ENCODE measurements at regions not wholly inside any gene's neighbourhood (a gene's known extent, or its start where the extent isn't known, plus 50 kb on each side); places are given as distances from the start of the nearest gene placed in this dataset.

DNA sequence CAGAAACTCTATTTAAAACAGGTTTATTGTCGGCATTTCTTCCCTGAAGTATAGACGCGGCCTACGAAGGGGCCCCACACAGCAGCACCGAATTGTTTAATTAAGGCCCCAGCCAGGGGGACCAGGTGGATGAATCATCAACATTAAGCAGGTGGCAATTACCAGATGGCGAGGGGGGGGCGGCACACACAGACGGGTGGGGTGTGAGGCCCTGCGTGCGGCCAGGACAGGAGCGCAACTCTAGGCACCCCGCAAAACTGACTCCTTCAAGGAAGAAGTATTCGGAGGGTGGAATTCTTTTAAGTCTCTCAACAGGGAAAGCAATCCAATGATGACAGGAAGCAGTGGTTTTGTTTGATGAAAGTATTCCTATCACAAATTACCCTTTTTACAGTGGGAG, 830.4 kb downstream of the GALR1 start:
- TF ChIP-seq, protein P1, sequence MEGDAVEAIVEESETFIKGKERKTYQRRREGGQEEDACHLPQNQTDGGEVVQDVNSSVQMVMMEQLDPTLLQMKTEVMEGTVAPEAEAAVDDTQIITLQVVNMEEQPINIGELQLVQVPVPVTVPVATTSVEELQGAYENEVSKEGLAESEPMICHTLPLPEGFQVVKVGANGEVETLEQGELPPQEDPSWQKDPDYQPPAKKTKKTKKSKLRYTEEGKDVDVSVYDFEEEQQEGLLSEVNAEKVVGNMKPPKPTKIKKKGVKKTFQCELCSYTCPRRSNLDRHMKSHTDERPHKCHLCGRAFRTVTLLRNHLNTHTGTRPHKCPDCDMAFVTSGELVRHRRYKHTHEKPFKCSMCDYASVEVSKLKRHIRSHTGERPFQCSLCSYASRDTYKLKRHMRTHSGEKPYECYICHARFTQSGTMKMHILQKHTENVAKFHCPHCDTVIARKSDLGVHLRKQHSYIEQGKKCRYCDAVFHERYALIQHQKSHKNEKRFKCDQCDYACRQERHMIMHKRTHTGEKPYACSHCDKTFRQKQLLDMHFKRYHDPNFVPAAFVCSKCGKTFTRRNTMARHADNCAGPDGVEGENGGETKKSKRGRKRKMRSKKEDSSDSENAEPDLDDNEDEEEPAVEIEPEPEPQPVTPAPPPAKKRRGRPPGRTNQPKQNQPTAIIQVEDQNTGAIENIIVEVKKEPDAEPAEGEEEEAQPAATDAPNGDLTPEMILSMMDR (conservative IDR thresholded peaks at IDR 0.05 in 1 of 2, IDR thresholded peaks at IDR 0.05 in 1 of 2; ENCODE audit: low read depth in 1 of 2, low read length in 2 of 2): no peak
- TF ChIP-seq EZH2 (IDR thresholded peaks at IDR 0.05; ENCODE audit: low read length, missing control alignments): no peak
- no peak overlapping the region for H3K9ac ChIP-seq (ENCODE audit: insufficient read depth, low read length)
- no peak for DNase-seq (ENCODE audit: low read depth in 2 of 2)
- H4K20me1 ChIP-seq (ENCODE audit: control insufficient read depth, extremely low read depth, insufficient read depth, low read length): no peaks in the 10 kb centered on the region
- H2AFZ ChIP-seq (ENCODE audit: low read length): no peak overlapping the region
- no peaks in the 10 kb centered on the region for H3K9me3 ChIP-seq (ENCODE audit: control insufficient read depth, insufficient read depth, low read depth, low read length)
- no peak overlapping the region for H3K4me2 ChIP-seq (ENCODE audit: extremely low read depth, insufficient read depth, low read length)
- no peaks in the 10 kb centered on the region for H3K27me3 ChIP-seq (ENCODE audit: control insufficient read depth, insufficient read depth, low read length)
- no peak overlapping the region for H3K4me3 ChIP-seq (replicated peaks in 1 of 4; ENCODE audit: control extremely low read depth in 1 of 4, insufficient read depth in 1 of 4, low read depth in 3 of 4, low read length in 4 of 4)
- no peaks in the 10 kb centered on the region for H3K79me2 ChIP-seq (ENCODE audit: control insufficient read depth, insufficient read depth, low read length)
- no peaks in the 10 kb centered on the region for H3K36me3 ChIP-seq (ENCODE audit: control insufficient read depth, insufficient read depth, low read length)
- no peaks in the 10 kb centered on the region for H3K4me1 ChIP-seq (ENCODE audit: control insufficient read depth, extremely low read depth, insufficient read depth, low read length)
- H3K27ac ChIP-seq (ENCODE audit: insufficient read depth, low read length): no peak overlapping the region

- Histone ChIP-seq H4K20me1 (ENCODE audit: control insufficient read depth, extremely low read depth, insufficient read depth, low read length) (no peaks in the 10 kb centered on the region), H3K9me3 (ENCODE audit: control insufficient read depth, insufficient read depth, low read depth, low read length) (no peaks in the 10 kb centered on the region), H3K27me3 (ENCODE audit: control insufficient read depth, insufficient read depth, low read length) (no peaks in the 10 kb centered on the region), H3K4me3 (replicated peaks in 1 of 4; ENCODE audit: control extremely low read depth in 1 of 4, insufficient read depth in 1 of 4, low read depth in 3 of 4, low read length in 4 of 4) (no peak overlapping the region), H3K4me2 (ENCODE audit: extremely low read depth, insufficient read depth, low read length) (no peak overlapping the region), H3K27ac (ENCODE audit: insufficient read depth, low read length) (no peak overlapping the region), H2AFZ (ENCODE audit: low read length) (no peak overlapping the region), H3K4me1 (ENCODE audit: control insufficient read depth, extremely low read depth, insufficient read depth, low read length) (no peaks in the 10 kb centered on the region), H3K9ac (ENCODE audit: insufficient read depth, low read length) (no peak overlapping the region), H3K36me3 (ENCODE audit: control insufficient read depth, insufficient read depth, low read length) (no peaks in the 10 kb centered on the region), H3K79me2 (ENCODE audit: control insufficient read depth, insufficient read depth, low read length) (no peaks in the 10 kb centered on the region)
- TF ChIP-seq, protein P1 (conservative IDR thresholded peaks at IDR 0.05 in 1 of 2, IDR thresholded peaks at IDR 0.05 in 1 of 2; ENCODE audit: low read depth in 1 of 2, low read length in 2 of 2): no peak
- no peak for TF ChIP-seq EZH2 (IDR thresholded peaks at IDR 0.05; ENCODE audit: low read length, missing control alignments)
- no peak for DNase-seq (ENCODE audit: low read depth in 2 of 2)
Measured at GRCh38 chr18:78080761-78081160, 831.1 kb downstream of the GALR1 start.

GRCh38 chr18:78082816-78083215, 833.2 kb downstream of the GALR1 start:
- Histone ChIP-seq H3K9me3 (ENCODE audit: control insufficient read depth, insufficient read depth, low read depth, low read length) (no peaks in the 10 kb centered on the region), H3K9ac (ENCODE audit: insufficient read depth, low read length) (no peak overlapping the region), H3K4me2 (ENCODE audit: extremely low read depth, insufficient read depth, low read length) (no peak overlapping the region), H4K20me1 (ENCODE audit: control insufficient read depth, extremely low read depth, insufficient read depth, low read length) (no peaks in the 10 kb centered on the region), H2AFZ (ENCODE audit: low read length) (no peak overlapping the region), H3K4me1 (ENCODE audit: control insufficient read depth, extremely low read depth, insufficient read depth, low read length) (no peaks in the 10 kb centered on the region), H3K27ac (ENCODE audit: insufficient read depth, low read length) (no peak overlapping the region), H3K79me2 (ENCODE audit: control insufficient read depth, insufficient read depth, low read length) (no peaks in the 10 kb centered on the region), H3K27me3 (ENCODE audit: control insufficient read depth, insufficient read depth, low read length) (no peaks in the 10 kb centered on the region), H3K4me3 (replicated peaks in 1 of 4; ENCODE audit: control extremely low read depth in 1 of 4, insufficient read depth in 1 of 4, low read depth in 3 of 4, low read length in 4 of 4) (no peak overlapping the region), H3K36me3 (ENCODE audit: control insufficient read depth, insufficient read depth, low read length) (no peaks in the 10 kb centered on the region)
- no peak for DNase-seq (ENCODE audit: low read depth in 2 of 2)
- TF ChIP-seq, protein P1 (conservative IDR thresholded peaks at IDR 0.05 in 1 of 2, IDR thresholded peaks at IDR 0.05 in 1 of 2; ENCODE audit: low read depth in 1 of 2, low read length in 2 of 2): no peak
- no peak for TF ChIP-seq EZH2 (IDR thresholded peaks at IDR 0.05; ENCODE audit: low read length, missing control alignments)

All from fibroblast of lung (primary cell).